ENCODE measurements at regions not wholly inside any gene's neighbourhood (a gene's known extent, or its start where the extent isn't known, plus 50 kb on each side); places are given as distances from the start of the nearest gene placed in this dataset.
"Not testable (repeated sequence)": the region's sequence is repeated elsewhere in the genome, so short reads cannot be mapped to it uniquely, and the experiment has no call there.

DNA sequence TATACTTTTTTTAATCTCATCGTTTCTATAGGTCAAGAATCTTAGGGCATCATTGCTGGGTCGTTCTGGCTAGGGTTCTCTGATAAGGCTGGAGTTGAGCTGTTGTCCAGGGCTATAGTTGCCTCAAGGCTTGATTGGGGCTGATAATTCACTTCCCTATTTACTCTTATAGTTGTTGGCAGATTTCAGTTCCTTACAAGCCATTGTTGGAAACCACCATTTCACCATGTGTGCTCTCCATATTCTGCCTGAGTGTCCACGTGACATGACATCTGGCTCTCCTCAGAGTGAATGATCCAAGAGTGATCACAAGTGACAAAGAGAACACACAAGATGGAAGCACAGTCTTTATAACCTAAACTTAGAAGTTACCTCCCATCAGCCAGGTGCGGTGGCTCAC lies 852.2 kb downstream of the EFNA5 start:
- DNase-seq (ENCODE audit: low read depth in 2 of 2), result no peak

DNA sequence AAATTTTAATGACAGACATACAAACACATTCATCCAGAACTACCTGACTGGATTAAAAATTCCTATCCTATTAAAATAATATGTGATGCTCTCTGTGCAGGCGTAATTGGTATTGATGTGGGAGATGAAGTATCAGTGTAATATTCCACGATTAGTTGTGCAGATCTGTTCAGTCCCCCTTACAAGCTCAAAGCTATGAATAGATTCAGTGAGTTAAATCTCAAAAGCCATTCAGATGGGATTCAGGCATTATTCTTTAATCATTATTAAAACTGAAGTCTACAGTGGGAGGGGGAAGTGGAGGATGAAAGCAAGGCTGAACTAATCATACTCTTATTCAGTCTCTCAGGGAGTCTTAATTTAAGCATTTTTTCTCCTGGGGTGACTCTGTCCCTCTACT lies 855.8 kb downstream of the EFNA5 start:
- no peak for DNase-seq (ENCODE audit: low read depth in 2 of 2)

DNA sequence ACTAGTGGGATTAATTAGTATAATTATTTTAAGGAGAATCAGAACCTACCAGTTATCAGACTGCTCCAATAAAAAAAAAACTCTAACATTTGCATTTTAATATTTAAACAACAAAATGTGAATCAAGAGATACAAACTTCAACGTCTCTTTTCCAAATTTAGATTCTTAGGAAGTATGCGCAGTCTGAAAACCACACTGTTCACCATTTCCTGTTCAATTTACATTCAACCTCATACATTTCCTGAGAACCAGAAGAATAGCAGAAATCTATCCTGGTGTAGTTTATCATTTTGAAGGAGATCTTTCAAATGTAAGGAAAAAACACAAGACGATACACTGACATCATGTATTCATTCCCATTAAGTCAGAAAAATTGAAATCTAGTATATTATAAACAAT lies 869.2 kb downstream of the EFNA5 start:
- DNase-seq (ENCODE audit: low read depth in 2 of 2), result no peak

DNA sequence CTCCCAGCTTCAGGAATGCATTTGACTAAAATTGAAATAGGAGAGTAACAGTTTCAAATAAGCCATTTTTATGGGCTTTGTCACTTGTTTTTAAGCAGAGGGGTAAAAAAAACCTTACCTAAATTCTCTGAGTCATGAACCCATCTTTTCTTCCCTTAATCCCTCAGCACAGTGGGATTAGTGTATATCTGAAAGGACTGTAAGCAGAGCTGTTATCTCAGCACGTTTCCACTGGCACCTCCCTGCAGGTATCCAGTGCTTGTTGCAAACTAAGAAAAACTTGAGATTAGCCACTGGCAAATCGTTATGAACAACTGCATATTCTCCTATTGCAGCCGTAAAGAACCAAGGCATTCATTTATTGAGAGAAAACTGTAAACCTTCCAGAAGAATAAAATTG lies 872.7 kb downstream of the EFNA5 start:
- no peak for DNase-seq (ENCODE audit: low read depth in 2 of 2)

DNA sequence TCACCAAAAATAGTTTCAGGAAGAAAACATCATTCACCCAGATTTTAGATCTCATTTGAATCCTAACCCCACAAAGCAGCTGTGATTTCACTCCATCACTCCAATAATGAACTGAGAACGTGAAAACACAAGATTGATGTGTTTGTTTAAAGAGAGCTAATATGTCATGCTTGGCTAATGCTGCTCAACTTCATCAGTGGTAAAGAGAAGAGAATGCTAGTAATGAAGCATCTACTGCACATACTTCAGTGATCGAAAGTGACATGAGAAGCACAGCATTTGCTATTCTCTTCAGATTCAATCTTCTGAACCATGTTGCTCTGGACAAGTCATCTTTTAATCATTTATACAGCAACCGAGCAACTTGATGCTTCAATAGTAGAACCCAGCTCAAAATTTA lies 874.7 kb downstream of the EFNA5 start:
- no peak for DNase-seq (ENCODE audit: low read depth in 2 of 2)

DNA sequence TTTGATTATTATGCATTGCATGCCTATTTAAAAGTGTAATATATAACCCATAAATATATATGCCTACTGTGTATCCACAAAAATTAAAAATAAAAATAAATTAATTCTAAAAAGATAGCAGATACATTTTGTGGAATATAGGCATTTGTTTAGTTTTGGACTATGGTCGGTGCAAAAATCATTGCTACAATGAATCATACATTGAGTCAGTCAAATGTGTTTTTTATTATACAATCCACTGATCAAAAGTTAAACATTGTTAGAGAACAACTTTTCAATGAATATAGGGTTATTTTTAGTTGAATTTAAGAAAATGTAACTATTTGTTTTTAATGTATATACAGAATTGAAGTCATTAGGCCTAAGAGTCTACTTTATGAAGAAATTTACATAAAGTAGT lies 885.9 kb downstream of the EFNA5 start:
- DNase-seq (ENCODE audit: low read depth in 2 of 2), result no peak

DNA sequence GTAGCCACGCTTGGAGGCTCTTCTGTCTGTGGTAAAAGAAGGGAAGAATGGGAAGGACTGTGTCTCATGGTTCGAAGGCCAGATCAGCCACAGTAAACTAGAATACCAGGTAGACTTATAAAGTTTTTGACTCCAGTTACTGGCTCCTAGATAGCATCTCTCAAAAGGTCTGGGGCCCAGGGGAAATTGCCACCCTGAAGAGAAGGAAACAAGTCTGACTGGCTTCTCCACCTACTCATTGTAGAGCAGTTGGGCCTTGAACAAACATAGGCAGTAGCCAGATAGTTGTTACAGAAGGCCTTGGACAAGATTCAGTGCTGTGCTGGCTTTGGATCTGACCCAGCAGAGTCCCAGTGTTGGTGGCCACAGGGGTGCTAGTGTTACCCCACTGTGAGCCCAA lies 890.4 kb downstream of the EFNA5 start:
- no peak for DNase-seq (ENCODE audit: low read depth in 2 of 2)

DNA sequence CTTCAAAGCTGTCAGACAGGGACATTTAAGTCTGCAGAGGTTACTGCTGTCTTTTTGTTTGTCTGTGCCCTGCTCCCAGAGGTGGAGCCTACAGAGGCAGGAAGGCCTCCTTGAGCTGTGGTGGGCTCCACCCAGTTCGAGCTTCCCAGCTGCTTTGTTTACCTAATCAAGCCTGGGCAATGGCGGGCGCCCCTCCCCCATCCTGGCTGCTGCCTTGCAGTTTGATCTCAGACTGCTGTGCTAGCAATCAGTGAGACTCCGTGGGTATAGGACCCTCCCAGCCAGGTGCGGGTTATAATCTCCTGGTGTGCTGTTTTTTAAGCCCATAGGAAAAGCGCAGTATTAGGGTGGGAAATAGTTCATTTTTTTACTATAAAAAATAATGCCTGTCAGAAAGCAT lies 894.2 kb downstream of the EFNA5 start:
- not testable (repeated sequence) for DNase-seq (ENCODE audit: low read depth in 2 of 2)

DNA sequence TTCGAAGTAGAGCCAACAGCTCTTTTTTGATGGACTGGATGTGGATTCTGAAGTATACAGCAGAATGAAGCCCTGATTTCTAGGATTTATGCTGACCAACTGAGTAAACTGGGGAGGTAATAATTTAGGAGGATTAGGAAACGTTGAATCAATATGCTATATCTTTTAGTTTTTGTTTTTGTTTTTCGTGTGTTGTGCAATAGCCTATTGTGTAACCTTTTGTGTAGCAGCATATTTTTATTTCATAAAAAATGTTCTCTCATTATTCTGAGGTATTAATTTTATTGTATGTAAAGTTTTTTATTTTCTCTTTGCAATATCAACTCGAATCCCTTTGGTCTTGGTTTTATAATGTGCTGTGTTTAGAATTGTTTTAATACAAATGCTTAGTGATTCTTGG lies 902.3 kb downstream of the EFNA5 start:
- no peak for DNase-seq (ENCODE audit: low read depth in 2 of 2)

DNA sequence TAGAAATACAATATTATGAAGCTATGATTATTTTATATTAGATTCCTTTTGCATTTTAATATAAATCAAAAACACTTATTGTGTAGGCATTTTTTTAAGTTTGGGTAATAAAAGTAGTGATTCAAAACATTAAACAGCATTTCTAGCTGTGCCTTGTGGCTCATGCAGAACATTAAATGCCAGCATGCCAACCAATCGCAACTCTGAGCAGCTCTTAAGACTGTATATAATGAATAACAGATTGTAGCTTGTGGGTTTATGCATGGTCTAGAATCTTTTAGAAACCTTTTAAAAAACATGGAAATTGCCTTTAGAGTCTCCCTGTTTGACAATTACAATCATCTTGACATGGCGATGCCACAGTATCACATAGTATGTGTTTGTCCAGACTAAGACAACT lies 903.8 kb downstream of the EFNA5 start:
- no peak for DNase-seq (ENCODE audit: low read depth in 2 of 2)

DNA sequence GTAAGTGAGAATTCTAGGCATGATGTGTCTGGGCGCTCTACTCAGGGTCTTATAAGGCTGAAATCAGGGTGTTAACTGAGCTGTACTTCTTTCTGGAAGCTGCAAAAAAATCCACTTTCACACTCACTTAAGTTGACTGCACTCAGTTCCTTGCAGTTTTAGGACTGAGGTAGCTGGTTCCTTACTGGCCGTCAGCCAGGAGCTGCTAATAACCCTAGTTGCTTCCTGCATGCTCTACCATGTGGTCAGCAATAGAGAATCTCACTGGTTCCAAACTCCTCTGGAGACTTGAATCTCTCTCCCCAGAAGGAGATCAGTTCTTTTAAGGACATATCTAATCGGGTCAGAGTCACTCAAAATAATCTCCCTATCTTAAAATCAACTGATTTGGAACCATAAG lies 911.2 kb downstream of the EFNA5 start:
- DNase-seq (ENCODE audit: low read depth in 2 of 2), result no peak

DNA sequence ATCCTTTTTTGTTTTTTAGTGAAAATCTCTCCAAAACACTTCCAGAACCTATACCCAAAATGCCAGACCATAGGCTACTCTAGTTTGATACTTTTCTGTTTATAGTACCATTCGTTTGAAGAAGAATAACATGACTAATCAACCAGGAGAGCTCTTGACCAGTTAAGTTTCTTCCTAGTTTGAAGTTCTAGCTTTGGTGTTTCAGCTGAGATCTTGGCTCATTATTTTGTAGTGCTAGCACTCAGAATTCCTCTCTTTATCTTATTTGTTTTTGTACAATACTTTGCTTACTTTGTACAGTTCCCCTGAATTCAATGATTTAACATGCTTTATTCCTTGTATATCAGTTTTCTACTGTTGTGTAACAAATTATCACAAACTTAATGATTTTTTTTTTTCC lies 911.6 kb downstream of the EFNA5 start:
- no peak for DNase-seq (ENCODE audit: low read depth in 2 of 2)

DNA sequence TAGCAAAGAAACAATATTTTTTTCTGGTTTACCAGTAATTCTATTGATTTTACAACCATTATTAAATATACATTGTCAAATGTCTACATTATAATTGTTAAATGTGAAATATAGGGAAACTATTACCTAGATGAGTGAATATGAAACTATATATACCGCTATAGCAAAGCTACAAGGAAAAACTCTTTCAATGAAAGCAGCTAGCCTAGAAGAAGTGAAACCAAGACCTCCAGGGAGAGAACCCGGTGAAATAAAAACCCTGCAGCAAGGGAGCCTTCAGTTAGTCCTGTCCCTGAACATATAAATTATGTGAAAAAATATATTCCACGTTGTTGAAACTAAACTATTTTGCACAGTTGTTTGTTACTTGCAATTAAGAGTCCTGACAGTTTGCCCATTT lies 913.1 kb downstream of the EFNA5 start:
- no peak for DNase-seq (ENCODE audit: low read depth in 2 of 2)

DNA sequence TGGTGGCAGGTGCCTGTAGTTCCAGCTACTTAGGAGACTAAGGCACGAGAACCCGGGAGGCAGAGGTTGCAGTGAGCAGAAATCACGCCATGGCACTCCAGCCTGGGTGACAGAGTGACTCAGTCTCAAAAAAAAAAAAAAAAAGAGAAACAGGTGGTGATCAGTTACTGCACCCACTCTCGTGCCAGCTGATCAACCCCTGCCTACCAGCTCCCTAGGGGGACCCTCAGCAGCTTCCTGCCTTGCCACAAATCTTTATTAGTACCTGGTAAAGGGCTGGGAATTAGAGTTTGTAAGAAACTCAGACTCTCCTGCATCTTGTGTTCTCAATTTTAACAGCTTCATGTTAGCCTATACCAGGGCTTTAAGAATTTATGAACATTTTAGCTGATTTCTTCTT lies 914.9 kb downstream of the EFNA5 start:
- DNase-seq (ENCODE audit: low read depth in 2 of 2), result no peak

DNA sequence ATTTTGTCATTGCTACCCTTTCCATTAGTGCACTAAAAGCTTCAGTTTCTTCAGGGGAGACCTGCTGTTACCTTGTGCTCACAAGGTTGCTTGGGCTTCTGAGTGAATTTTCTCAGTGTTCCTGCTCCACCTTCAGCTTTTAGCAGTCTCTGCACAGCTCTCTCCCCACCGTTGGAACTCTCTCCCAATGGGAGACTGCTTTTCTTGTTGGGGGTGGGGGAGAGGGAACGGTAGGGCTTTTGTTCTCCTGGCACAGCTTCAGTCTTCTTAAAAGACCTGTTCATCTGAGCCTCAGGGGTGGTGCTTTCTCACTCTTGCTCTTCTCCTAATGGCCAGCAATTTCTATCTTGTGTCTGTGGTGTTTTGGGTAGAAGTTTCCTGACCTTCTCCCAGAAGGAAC lies 915.7 kb downstream of the EFNA5 start:
- DNase-seq (ENCODE audit: low read depth in 2 of 2), result no peak

DNA sequence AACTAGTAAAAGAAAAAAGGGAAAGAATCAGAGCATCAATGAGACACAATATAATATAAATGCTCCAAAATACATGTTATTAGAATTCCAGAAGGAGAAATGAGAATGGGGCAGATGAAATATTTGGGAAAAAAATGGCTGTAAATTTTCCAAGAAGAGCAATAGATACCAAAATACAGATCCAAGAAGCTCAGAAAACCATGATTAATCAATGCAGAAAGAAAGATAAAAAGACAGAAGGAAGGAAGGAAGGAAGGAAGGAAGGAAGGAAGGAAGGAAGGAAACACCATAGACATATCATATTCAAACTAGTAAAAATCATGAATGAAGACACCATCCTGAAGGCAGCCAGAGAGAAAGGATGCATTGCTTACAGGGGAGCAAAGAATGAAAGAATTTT lies 920.9 kb downstream of the EFNA5 start:
- no peak for DNase-seq (ENCODE audit: low read depth in 2 of 2)

DNA sequence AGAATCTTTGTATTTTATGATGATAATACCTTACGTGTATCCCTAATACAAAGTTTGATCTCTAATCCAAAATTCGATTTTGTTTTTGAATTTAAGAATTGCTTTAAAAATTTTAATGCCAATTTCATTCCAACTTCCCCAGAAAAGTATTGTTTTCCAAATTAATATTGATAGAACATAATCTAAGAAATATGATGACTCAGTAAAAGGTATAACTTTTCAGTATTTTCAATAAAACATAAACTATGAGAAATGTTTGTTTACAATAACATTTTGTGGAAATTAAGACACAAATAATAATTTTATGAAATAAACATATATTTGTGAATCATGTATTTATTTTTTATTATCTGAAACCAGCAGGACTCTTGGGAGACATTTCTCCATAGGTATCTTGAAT lies 931.6 kb downstream of the EFNA5 start:
- DNase-seq (ENCODE audit: low read depth in 2 of 2), result no peak

DNA sequence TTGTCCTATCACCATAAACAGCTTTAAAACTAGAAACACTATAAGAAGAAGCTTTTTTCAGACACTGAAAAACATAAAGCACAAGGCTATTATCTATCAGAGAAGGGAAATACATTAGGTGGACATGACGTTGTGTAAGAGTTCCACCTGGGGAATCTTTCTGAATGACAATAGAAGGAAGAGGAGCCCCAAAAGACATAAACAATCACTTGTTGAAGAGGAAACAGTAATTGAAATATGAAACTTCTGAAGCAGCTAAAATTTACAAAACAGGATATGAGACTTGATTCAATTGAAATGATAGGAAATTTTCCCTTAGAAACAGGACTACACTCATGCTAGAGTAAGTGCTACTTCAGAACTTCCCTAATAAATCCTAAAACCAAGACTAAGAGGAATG lies 933.6 kb downstream of the EFNA5 start:
- DNase-seq (ENCODE audit: low read depth in 2 of 2), result no peak

DNA sequence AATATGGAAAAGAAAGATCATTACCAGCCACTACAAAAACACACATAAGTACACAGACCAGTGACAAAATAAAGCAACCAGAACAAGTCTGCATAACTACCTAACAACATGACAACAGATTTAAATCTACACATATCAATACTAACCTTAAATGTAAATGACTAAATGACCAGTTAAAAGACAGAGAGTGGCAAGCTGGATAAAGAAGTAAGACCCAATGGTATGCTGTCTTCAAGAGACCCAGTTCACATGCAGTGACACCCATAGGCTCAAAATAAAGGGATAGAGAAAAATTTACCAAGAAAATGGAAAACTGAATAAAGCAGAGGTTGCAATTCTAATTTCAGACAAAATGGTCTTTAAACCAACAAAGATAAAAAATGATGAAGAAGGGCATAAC lies 938.1 kb downstream of the EFNA5 start:
- DNase-seq (ENCODE audit: low read depth in 2 of 2), result no peak

DNA sequence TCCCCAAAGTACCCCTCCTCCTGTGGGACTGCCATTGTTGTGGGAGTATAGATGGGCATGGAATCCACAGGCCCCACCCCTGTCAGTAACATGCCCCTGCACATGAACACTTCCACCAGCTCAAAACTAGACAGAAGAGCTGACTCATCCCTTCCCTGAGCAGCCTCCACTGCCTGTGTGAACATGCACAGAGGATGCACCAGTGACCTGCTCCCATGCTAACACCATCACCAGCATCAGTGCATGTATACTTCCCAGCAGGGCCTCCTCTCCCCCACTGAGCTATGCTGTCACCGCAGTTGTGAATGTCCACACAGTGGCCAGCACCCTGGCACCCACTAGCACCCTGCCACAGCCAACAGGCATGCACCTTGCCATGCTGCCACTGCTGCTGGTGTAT lies 939.8 kb downstream of the EFNA5 start:
- DNase-seq (ENCODE audit: low read depth in 2 of 2), result no peak

DNA sequence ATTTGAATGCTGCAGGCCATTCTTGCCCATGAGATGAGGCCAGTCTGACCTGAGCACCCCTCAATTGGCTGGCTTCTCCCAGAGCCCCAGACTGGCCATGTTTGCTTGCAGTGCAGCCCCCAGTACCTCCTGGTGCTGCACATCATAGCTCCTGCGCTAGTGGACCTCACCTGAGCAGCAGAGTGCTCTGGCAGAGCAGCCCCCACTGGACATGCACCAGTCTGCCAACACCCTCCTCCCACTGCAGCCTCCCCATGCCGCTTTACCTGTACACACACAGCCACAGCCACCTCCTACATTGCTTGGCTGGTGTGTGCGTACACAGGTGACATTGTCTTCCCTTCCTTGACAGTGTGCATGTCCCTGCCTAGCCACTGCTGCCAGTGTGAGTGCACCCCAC lies 940.2 kb downstream of the EFNA5 start:
- no peak for DNase-seq (ENCODE audit: low read depth in 2 of 2)

DNA sequence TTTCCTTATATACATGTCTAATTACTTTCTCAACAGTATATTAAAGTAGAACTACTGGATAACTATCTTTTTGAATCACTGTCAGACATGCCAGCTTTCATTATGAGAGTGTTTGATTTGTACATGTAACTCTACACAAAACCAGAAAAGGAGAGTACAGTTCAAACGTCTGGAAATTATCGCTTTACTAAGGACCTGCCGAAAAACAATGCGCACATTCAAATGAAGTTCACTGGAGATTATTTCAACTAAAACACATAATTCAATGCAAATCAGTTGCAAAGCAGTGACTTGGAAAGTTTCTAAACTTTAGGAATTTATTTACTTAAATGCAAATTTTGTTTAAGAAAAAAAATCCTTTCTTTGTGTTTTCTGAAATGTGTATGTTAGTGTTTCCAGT lies 942.5 kb downstream of the EFNA5 start:
- DNase-seq (ENCODE audit: low read depth in 2 of 2), result no peak

DNA sequence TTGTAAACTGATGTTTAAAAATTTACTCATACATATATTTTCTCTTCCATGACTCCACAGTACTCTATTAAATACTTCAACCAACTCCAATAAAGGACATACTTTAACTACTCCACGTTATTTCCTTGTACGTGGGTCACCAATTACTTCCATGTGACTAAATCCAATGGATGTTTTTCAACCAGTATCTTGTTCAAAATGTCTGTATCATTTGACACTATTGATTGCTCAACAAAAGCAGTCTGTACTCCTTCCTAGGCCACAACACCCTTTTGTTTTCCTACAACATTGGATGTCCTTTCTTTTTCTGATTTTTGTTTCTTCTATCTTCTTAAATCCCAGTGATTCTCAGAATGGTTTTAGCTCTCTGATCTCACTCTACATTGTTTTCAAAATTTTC lies 943.7 kb downstream of the EFNA5 start:
- DNase-seq (ENCODE audit: low read depth in 2 of 2), result no peak

DNA sequence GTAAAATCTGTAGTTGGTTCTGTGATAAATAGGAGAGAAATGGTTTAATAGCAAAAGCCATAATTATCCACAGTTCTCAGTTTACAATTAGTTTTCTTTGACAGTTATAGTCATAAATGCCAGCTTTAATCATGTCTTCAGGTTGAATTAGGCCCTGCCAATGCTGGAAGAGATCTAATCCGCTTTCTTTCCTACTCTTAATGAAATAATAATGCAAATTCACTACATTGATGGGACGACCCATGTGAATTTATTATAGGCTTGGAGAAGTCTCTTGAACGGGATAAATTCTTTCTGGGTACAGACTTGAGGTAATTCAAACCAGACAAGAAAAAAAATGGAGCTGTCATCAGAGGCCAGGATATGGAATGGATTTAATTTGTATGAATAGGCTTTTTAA lies 950.4 kb downstream of the EFNA5 start:
- no peak for DNase-seq (ENCODE audit: low read depth in 2 of 2)

DNA sequence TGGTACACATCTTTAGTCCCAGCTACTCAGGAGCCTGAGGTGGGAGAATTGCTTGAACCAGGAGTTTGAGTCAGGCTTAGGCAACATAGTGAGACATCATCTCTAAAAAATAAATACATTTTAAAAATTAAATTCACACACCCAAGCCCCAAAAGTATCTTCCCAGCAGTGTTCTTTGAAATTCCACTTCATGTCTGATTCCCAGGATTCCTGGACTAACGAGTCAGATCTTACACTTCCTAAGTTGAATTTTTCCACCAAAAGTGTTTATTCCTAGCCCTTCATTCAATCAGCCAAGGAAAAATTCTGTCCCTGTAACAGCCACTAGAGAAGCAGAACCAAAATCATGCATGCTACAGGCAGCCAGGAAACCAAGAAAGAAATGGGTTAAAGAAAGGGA lies 970.9 kb downstream of the EFNA5 start:
- no peak for DNase-seq (ENCODE audit: low read depth in 2 of 2)
